ENCODE measurements at regions not wholly inside any gene's neighbourhood (a gene's known extent, or its start where the extent isn't known, plus 50 kb on each side); places are given as distances from the start of the nearest gene placed in this dataset.

- TF ChIP-seq CTCF (IDR thresholded peaks at IDR 0.05; ENCODE audit: low read depth, low read length, missing control alignments): no peak
- no peak for DNase-seq (ENCODE audit: extremely low read depth, low read depth)
- H3K4me3 ChIP-seq (replicated peaks; ENCODE audit: low read depth, low read length): no peak overlapping the region
Measured at GRCh38 chr19:28871099-28871725, 341.7 kb downstream of the UQCRFS1 start.

GRCh38 chr19:28869459-28869858 is 343.5 kb downstream of the UQCRFS1 start:
- H3K4me3 ChIP-seq (replicated peaks; ENCODE audit: low read depth, low read length): no peak overlapping the region
- no peak for DNase-seq (ENCODE audit: extremely low read depth, low read depth)
- no peak for TF ChIP-seq CTCF (IDR thresholded peaks at IDR 0.05; ENCODE audit: low read depth, low read length, missing control alignments)

GRCh38 chr19:28868836-28869235 is 344.1 kb downstream of the UQCRFS1 start:
- TF ChIP-seq CTCF (IDR thresholded peaks at IDR 0.05; ENCODE audit: low read depth, low read length, missing control alignments): no peak
- no peak for DNase-seq (ENCODE audit: extremely low read depth, low read depth)
- no peak overlapping the region for H3K4me3 ChIP-seq (replicated peaks; ENCODE audit: low read depth, low read length)

- H3K4me3 ChIP-seq (replicated peaks; ENCODE audit: low read depth, low read length): no peak overlapping the region
- DNase-seq (ENCODE audit: extremely low read depth, low read depth): no peak
- no peak for TF ChIP-seq CTCF (IDR thresholded peaks at IDR 0.05; ENCODE audit: low read depth, low read length, missing control alignments)
Measured at GRCh38 chr19:28867978-28868377, 345.0 kb downstream of the UQCRFS1 start.

- DNase-seq (ENCODE audit: extremely low read depth, low read depth): no peak
- no peak for TF ChIP-seq CTCF (IDR thresholded peaks at IDR 0.05; ENCODE audit: low read depth, low read length, missing control alignments)
Measured at GRCh38 chr19:28864577-28865042, 348.3 kb downstream of the UQCRFS1 start.

GRCh38 chr19:28864024-28864503 is 348.9 kb downstream of the UQCRFS1 start:
- no peak overlapping the region for H3K4me3 ChIP-seq (replicated peaks; ENCODE audit: low read depth, low read length)
- no peak for DNase-seq (ENCODE audit: extremely low read depth, low read depth)
- no peak for TF ChIP-seq CTCF (IDR thresholded peaks at IDR 0.05; ENCODE audit: low read depth, low read length, missing control alignments)

More at GRCh38 chr19:28864577-28865042, 348.3 kb downstream of the UQCRFS1 start:
- H3K4me3 ChIP-seq (replicated peaks; ENCODE audit: low read depth, low read length): no peak overlapping the region

- H3K4me3 ChIP-seq (replicated peaks; ENCODE audit: low read depth, low read length): no peak overlapping the region
- DNase-seq (ENCODE audit: extremely low read depth, low read depth): no peak
- no peak for TF ChIP-seq CTCF (IDR thresholded peaks at IDR 0.05; ENCODE audit: low read depth, low read length, missing control alignments)
Measured at GRCh38 chr19:28862238-28862637, 350.7 kb downstream of the UQCRFS1 start.
